Sigmoid colon (tissue), 6 donors: ENCODE measurements at regions not wholly inside any gene's neighbourhood (a gene's known extent, or its start where the extent isn't known, plus 50 kb on each side); places are given as distances from the start of the nearest gene placed in this dataset.

Source experiments
- DNase-seq: peaks from one replicate; pipeline ENCODE4 v3.0.0-alpha.2; 2019
- H3K27ac ChIP-seq, 4 donors: fragments of 200-600 bp; sonication (generic); one replicate each; pipeline ENCODE4 v1.5.1; 2016 to 2019; ENCODE audit warnings: mild to moderate bottlenecking in 1 of 4
- H3K27me3 ChIP-seq, 3 donors: fragments of 200-600 bp; sonication (generic); one replicate each; pipeline ENCODE4 v1.5.1; 2019; ENCODE audit warnings: mild to moderate bottlenecking in 1 of 3
- H3K36me3 ChIP-seq, 4 donors: fragments of 200-600 bp; sonication (generic); one replicate each; pipeline ENCODE4 v1.5.1; 2016 to 2019
- H3K4me1 ChIP-seq, 4 donors: fragments of 200-600 bp; sonication (generic); one replicate each; pipeline ENCODE4 v1.5.1; 2017 to 2019
- H3K4me3 ChIP-seq, 4 donors: fragments of 200-600 bp; sonication (generic); one replicate each; pipeline ENCODE4 v1.5.1; 2017 to 2019; ENCODE audit warnings: mild to moderate bottlenecking in 2 of 4, moderate library complexity in 1 of 4
- H3K9me3 ChIP-seq, 4 donors: fragments of 200-600 bp in 3 of 4; sonication (generic) in 3 of 4; one replicate each; pipeline versions ENCODE4 v1.5.1 to v1.6.1; 2013 to 2019
- EP300 ChIP-seq, 4 donors: sonication (generic); formaldehyde crosslinking; IDR thresholded peaks; one replicate each; pipeline ENCODE4 v1.6.1; 2017; ENCODE audit warnings: antibody characterized with exemption in 4 of 4
- POLR2A ChIP-seq, 2 donors: fragments of 450-650 bp; IDR thresholded peaks; one replicate each; pipeline ENCODE4 v1.6.1; 2016; ENCODE audit warnings: antibody characterized with exemption in 2 of 2, mild to moderate bottlenecking in 2 of 2, moderate library complexity in 2 of 2
- POLR2AphosphoS5 ChIP-seq, 4 donors: sonication (generic); formaldehyde crosslinking; IDR thresholded peaks; one replicate each; pipeline ENCODE4 v1.6.1; 2017; ENCODE audit warnings: antibody characterized with exemption in 4 of 4
- WGBS, 2 donors: extraction: QIAGEN DNeasy Blood & Tissue Kit; methylation state at CpG; one replicate each; pipeline ENCODE4 v1.1.7; 2013; 5-methylcytosine and 5-hydroxymethylcytosine counted together
- intact Hi-C: fragments of 100-400 bp; cut with DNase I; formaldehyde crosslinking; loops from one replicate; pipeline ENCODE4 v1.15.1; 2023
- TF ChIP-seq, protein P1 (sequence below), 4 experiments: fragments of 450-650 bp in 3 of 4; fragments of 200-600 bp in 1 of 4; IDR thresholded peaks; one replicate each; pipeline ENCODE4 v1.5.1; 2016 to 2019; ENCODE audit warnings: antibody characterized with exemption in 4 of 4, mild to moderate bottlenecking in 3 of 4, moderate library complexity in 2 of 4
- donor health status: healthy with polysubstance abuse.
- donor health status: healthy.

DNA sequence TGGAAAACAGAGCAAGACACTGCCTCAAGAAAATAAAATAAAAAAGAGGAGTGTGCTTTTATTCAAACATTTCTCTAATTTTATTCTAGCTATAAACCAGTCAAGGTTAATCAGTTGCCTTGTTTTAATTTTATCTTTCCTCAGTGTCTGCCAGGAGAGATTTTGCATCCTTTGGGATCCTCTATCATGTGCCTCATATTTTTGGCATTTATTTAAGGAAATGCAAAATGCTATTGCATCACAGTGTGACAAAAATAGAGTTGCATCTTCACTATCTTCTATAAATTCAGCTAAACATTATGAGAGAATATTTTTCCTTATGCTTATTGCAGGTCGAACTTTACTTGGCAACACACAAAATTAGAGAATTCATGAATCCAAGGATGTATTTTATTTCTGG lies 639.0 kb upstream of the KLF12 start:
- 83 to 94% methylated on average over 1 of the region's 1 CpG for WGBS, 2 donors
- Histone ChIP-seq H3K36me3 (no peaks in the 10 kb centered on the region), H3K4me3 (no peak overlapping the region), H3K4me1 (no peaks in the 10 kb centered on the region), H3K27me3 (no peaks in the 10 kb centered on the region), H3K9me3 (no peaks in the 10 kb centered on the region), H3K27ac (no peak overlapping the region)
- TF ChIP-seq POLR2AphosphoS5 (IDR thresholded peaks at IDR 0.05) (no peak), POLR2A (IDR thresholded peaks at IDR 0.05) (no peak), EP300 (IDR thresholded peaks at IDR 0.05) (no peak)
- TF ChIP-seq, protein P1, sequence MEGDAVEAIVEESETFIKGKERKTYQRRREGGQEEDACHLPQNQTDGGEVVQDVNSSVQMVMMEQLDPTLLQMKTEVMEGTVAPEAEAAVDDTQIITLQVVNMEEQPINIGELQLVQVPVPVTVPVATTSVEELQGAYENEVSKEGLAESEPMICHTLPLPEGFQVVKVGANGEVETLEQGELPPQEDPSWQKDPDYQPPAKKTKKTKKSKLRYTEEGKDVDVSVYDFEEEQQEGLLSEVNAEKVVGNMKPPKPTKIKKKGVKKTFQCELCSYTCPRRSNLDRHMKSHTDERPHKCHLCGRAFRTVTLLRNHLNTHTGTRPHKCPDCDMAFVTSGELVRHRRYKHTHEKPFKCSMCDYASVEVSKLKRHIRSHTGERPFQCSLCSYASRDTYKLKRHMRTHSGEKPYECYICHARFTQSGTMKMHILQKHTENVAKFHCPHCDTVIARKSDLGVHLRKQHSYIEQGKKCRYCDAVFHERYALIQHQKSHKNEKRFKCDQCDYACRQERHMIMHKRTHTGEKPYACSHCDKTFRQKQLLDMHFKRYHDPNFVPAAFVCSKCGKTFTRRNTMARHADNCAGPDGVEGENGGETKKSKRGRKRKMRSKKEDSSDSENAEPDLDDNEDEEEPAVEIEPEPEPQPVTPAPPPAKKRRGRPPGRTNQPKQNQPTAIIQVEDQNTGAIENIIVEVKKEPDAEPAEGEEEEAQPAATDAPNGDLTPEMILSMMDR (IDR thresholded peaks at IDR 0.05): no peak
- DNase-seq: no peak
- intact Hi-C loops: no loop called here

DNA sequence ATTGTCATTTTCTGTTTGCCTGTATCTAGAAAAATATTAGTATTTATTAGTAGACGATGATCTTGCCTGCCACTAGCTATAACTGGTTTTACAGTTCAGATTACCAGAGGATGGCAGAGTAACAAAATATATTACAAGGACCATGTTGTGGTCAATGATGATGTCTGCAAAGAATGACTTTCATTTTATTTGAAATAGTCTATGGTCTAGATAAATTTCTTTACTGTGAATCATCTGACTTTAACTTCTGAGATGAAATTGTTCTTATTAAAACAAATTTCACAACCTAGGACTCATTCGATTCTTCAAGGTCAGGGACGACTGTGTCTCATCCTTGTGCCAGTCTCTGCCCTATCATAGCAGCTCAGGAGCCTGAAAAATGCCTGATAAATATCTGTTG lies 637.8 kb upstream of the KLF12 start:
- Histone ChIP-seq H3K4me1 (no peaks in the 10 kb centered on the region), H3K27ac (no peak overlapping the region), H3K27me3 (no peaks in the 10 kb centered on the region), H3K36me3 (no peaks in the 10 kb centered on the region), H3K9me3 (no peaks in the 10 kb centered on the region), H3K4me3 (no peak overlapping the region)
- TF ChIP-seq POLR2AphosphoS5 (IDR thresholded peaks at IDR 0.05) (no peak), POLR2A (IDR thresholded peaks at IDR 0.05) (no peak), EP300 (IDR thresholded peaks at IDR 0.05) (no peak)
- TF ChIP-seq, protein P1 (IDR thresholded peaks at IDR 0.05): no peak
- WGBS, 2 donors: 88 to 90% methylated on average over 3 of the region's 3 CpGs
- no peak for DNase-seq
- intact Hi-C loops: no loop called here

DNA sequence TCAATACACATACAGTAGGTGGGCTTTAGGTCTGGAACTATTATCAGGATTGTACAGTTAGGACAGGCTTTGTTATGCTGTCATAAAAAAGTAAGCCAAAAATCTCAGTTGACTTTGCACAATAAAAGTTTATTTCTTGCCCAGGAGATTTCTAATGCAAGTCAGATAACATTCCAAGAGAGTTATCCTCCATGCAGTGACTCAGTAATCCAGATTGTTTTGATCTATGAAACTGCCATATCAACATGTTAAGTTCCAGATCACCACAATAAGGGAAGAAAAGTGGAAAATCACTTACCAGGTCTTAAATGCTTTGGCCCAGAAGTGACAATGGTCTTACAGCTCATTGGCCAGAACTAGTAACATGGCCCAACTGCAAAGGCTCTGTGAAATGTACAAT lies 636.2 kb upstream of the KLF12 start:
- intact Hi-C loops: no loop called here
- Histone ChIP-seq H3K4me3 (no peak overlapping the region), H3K27me3 (no peaks in the 10 kb centered on the region), H3K4me1 (no peaks in the 10 kb centered on the region), H3K9me3 (no peaks in the 10 kb centered on the region), H3K27ac (no peak overlapping the region), H3K36me3 (no peaks in the 10 kb centered on the region)
- TF ChIP-seq, protein P1 (IDR thresholded peaks at IDR 0.05): no peak
- TF ChIP-seq EP300 (IDR thresholded peaks at IDR 0.05): no peak
- TF ChIP-seq POLR2AphosphoS5 (IDR thresholded peaks at IDR 0.05): peak in 1 of 4 donors; percentile 15
- DNase-seq: no peak

DNA sequence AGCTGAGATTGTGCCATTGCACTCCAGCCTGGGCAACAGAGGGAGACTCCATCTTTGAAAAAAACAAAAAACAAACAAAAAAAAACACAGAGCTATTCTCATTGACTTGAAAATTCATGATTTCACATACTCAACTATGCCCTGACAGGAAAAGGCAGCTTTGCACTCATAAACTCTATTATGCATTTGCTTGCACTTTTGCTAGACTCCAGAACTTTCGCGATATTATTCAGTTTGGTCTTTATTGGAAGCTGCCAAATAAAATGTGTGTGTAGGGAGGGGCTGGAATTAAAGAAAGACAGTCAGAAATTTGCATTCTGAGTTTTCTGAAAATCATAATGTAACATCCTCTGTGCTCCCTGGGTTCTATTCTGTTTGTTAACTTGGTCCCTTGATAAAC lies 635.1 kb upstream of the KLF12 start:
- no peak overlapping the region for H3K4me3 ChIP-seq
- TF ChIP-seq POLR2AphosphoS5 (IDR thresholded peaks at IDR 0.05): no peak
- no peak for TF ChIP-seq POLR2A (IDR thresholded peaks at IDR 0.05)
- no peak for TF ChIP-seq EP300 (IDR thresholded peaks at IDR 0.05)
- TF ChIP-seq, protein P1 (IDR thresholded peaks at IDR 0.05): no peak
- H3K36me3 ChIP-seq: no peaks in the 10 kb centered on the region
- no peak overlapping the region for H3K27ac ChIP-seq
- no peaks in the 10 kb centered on the region for H3K9me3 ChIP-seq
- no peaks in the 10 kb centered on the region for H3K27me3 ChIP-seq
- intact Hi-C loops: no loop called here
- no peaks in the 10 kb centered on the region for H3K4me1 ChIP-seq
- DNase-seq: no peak
- WGBS, 2 donors: 84 to 86% methylated on average over 2 of the region's 2 CpGs

DNA sequence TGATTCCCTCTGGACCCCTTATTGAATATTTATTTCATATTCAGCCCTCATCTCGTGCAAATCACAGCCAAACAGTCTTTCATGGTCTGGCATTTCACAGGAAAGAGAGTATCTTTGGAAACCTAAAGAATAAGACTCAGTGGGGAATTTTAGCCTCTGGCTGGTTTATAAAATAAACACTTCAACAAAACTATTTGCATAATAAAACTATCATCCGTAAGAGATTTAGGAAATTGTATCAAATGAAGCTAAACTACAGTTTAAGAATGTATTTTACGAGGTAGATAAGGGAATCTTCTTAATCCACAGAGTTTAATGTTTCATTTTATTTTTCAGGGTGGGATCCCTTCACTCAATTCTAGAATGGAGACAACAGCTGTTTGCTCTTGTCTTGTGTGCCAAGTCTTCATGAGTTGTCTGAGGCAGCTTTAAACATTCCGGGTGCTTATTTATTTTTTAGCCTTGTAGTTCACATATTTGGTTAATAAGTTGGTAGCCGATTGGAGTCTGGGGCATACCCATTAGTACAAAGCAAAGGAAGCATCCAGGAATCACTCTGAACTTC lies 634.4 kb upstream of the KLF12 start:
- WGBS, 2 donors: 53 to 58% methylated on average over 5 of the region's 5 CpGs
- TF ChIP-seq, protein P1 (IDR thresholded peaks at IDR 0.05): no peak
- TF ChIP-seq POLR2A (IDR thresholded peaks at IDR 0.05) (no peak), EP300 (IDR thresholded peaks at IDR 0.05) (no peak), POLR2AphosphoS5 (IDR thresholded peaks at IDR 0.05) (no peak)
- Histone ChIP-seq H3K27me3 (no peaks in the 10 kb centered on the region), H3K4me1 (no peaks in the 10 kb centered on the region), H3K27ac (no peak overlapping the region), H3K9me3 (no peaks in the 10 kb centered on the region), H3K4me3 (no peak overlapping the region), H3K36me3 (no peaks in the 10 kb centered on the region)
- intact Hi-C loops: no loop called here
- no peak for DNase-seq
